NCI-H2171 treated with DMSO at 0.1 percent for 48 hours (cell line): ENCODE measurements at regions not wholly inside any gene's neighbourhood (a gene's known extent, or its start where the extent isn't known, plus 50 kb on each side); places are given as distances from the start of the nearest gene placed in this dataset.

ENCODE experiments used
- DNase-seq: peaks from one replicate; lab custom pipeline; 2025; lab: John Stamatoyannopoulos, UW

GRCh38 chr11:119937412-119937811, 200.5 kb downstream of the TRIM29 start:
- DNase-seq, result no peak

DNA sequence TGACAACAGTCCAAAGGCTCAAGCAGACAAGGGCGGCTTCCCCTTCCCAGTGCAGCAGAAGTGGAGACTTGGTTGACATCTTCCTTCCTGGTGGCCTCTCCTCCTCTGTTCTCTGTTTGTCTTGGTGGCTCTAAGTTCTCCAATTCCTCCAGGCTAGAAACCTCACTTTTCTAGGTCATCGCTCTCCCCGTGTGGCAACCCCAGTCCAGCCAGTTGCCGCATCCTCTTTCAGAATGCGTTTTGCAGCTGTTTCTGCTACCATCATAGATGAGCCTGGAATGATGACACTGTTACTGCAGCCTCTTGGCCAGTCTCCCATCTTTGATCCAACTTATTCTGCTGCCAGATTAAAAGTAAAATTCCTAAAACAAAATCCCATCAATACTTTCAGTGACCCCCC, 201.5 kb downstream of the TRIM29 start:
- DNase-seq, result no peak

DNA sequence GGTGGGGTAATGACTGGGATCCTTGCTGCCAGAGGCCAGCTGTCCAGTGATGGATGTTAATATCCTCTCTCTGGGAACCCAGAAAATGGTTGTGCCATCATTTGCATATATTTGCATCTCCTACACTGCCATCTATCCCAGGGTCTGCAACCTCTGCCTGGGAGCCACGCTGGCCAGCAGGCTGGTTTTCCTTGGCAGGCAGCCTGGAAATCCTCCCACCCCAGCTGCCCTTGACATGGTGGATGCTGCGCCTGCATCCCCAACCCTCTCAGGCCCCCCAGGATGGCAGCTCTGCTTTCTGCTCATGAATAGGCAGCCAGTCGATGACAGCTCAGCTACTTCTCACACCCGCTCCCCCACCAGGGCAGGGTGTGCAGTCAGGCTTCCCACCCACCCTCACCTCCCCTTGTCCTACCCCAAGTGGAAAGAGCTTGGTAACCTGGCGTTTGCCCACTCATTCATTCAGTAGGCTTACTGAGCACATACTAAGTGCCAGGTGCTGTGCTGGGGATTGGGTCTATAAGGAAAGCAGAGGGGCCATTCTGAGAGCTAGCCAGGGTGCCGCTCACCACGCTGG, 202.5 kb downstream of the TRIM29 start:
- DNase-seq, result no peak

DNA sequence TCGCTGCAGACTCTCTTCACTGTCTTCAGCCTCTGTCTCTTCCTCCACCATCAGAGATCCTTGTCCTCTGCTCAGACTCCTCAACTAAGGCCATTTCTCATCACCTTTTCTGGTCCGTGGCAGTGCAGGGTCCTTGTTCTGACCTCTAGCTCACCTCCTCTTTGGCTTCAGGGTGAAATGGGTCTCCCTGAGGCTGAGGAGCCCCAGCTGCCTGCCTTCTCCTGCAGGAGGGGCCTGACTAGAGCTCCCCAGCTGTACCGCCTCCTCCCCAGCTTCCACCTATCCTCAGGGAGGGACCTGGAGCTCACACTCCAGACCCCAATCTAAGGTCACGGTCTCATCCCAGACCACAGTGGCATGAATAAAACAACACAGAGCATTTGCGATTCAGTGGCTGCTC, 203.0 kb downstream of the TRIM29 start:
- no peak for DNase-seq

DNA sequence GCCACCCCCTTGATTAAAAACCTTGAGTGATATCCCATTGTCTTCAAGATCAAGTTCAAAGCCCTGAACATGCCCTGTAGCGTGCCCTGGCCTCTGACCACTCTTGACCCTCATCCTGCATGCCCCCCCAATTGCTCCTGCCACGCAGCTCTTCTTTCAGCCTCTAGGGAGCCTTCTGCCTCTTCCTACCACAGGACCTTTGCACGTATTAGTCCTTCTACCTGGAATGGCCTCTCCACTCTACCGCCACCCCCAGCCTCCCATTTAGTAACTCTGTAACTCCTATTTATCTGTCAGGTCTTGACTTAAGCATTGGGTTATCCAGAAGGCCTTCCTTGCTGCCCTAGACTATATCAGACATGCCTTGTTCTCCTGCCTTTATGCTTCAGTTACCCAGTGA, 203.6 kb downstream of the TRIM29 start:
- DNase-seq, result no peak

GRCh38 chr11:119933584-119933983, 204.3 kb downstream of the TRIM29 start:
- DNase-seq, result no peak

DNA sequence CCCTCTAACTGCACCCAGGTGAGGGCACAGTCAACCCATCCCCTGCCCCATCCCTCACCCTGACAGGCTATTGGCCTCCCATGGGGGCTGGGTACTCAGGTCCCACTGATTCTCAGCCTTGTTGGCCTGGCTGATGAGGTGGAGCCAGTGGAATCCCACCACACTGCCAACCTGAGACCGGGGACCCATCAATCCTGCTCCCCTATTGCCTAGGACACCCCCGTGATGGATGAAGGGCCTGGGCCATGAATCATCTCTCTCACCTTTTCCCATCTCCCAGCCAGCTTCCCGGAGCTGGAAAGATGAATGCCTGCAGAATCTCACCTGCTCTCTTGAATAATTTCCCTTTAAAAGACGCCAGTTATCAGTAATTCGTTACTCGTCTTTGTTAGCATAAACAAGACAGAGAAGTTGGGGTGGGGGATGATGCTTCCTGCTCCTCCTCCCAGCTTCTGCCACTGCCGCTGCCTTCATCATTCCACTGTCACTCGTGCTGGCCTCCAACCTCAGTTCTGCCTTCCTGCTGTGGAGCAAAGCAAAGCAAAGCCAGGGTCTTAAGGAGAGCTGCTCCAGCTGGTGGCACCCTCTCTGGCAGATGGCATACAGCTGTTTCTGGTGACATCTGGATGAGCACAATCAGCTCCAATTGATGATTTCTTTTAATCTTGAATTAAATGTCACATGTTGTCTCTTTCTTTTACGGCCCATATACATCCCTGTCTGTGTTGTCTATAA, 204.0 kb upstream of the NECTIN1 start:
- no peak for DNase-seq

- no peak for DNase-seq
Measured at GRCh38 chr11:119928047-119928446, 199.0 kb upstream of the NECTIN1 start.

DNA sequence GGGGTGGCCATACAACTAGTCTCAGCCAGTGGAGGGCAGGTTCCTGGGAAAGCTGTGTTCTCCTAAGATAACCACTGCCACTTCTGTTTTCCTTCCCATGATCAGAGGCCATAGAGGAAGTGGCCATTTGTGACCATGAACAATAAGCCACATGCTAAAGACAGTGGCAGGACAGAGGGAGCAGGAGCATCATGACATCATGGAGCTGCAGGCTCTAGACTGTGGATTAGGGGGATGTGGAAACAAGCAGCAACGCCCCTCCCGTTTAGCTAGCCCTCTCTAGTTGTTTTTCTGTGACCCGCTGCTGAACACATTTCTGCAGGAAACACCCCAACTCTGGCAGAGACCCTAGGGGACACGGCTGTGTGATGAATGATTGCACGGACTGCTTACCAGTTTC, 195.0 kb upstream of the NECTIN1 start:
- no peak for DNase-seq

- DNase-seq, result no peak
Measured at GRCh38 chr11:119921571-119921970, 192.6 kb upstream of the NECTIN1 start.

DNA sequence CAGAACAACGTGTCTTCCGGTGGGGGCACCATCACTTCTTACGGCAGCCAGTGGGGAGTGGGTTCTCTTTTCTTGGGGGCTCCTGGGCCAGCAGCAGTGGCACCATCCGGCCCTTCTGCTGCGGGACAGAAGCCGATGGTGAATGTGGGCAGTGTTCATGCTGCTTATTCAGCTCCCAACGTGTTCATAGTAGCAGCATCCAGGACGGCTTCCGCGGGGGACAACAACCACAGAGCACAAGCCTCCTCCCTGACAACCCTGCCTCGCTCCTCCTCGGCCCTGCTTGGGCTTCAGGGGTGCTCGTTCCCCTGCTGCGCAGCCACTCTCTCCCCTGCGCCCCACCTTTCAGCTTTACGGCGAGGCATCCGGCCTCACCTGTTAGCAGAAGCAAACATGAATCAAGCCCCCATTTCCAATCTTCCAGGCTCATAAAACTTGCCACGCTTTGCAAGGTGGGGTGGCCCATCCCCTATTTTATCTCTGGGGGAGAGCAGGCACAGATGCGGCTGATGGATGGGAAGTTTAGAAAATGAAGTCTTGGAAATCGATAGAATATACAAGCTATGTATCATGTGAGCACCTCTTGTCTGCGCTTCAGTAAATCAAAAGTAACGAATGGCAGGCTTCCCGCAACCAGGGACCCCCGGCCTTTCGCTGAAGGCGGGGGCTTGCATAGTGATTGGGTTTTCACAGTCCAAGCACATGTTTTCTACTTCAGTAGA, 191.8 kb upstream of the NECTIN1 start:
- DNase-seq, result no peak

- no peak for DNase-seq
Measured at GRCh38 chr11:119919656-119920055, 190.7 kb upstream of the NECTIN1 start.

- no peak for DNase-seq
Measured at GRCh38 chr11:119918347-119918746, 189.3 kb upstream of the NECTIN1 start.

- DNase-seq, result no peak
Measured at GRCh38 chr11:119916568-119916967, 187.6 kb upstream of the NECTIN1 start.

DNA sequence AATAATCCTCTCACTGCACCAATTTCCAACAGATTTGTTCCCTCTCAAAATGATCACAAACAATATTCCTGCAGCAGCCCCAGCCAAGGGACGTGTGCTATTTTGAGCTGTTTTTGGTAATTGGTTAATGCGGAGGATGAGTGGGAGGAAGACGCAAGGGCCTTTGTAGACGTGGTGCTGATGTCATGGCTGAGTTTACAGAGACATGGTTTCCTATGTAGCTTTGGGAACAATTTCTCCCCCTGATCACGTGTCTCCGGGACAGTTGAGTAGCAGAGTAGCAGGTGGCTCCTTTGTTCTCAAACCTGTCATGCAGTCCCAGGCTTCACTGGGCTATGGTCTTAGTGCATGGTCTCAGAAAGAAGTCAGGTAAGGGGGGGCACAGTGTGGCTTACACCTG, 183.2 kb upstream of the NECTIN1 start:
- DNase-seq, result peak; percentile 38

DNA sequence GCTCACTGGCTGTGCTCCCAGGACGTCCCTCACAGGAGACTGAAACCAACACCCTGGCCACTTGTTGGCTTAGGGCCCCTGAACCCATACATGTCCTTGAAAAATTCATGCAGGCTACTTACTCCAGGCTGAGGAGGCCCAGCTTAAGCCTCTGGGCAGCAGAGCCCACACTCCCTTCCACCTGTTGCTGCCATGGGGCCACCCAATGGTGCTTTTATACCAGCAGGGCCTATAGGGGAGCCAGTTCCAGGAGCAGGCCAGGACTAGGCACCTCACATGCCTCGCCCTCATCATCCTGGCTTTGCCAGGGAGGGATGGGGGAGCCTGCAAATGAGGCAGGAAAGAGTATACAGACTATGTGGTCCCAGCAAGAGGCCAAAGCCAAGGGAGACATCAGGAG, 181.7 kb upstream of the NECTIN1 start:
- DNase-seq, result no peak

DNA sequence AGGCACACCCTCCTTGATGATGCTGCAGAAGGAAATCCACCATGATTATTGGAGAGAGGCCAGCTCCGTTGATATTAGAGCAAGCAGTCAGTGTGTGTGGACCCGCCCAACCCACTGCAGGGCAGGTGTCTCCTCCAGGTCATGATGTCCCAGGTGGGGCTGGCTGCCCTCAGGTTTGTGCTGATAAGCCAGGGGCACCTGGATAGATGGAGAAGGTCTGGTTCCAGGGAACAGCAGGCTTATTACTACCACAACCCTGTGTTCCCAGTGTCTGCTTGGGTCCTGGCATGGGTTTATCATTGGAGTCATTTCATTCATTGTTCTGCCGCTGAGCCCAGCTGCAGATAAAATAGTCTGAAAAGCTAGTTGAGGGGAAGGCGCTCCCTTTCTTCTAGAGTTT, 181.1 kb upstream of the NECTIN1 start:
- no peak for DNase-seq

- no peak for DNase-seq
Measured at GRCh38 chr11:119909495-119909894, 180.5 kb upstream of the NECTIN1 start.

DNA sequence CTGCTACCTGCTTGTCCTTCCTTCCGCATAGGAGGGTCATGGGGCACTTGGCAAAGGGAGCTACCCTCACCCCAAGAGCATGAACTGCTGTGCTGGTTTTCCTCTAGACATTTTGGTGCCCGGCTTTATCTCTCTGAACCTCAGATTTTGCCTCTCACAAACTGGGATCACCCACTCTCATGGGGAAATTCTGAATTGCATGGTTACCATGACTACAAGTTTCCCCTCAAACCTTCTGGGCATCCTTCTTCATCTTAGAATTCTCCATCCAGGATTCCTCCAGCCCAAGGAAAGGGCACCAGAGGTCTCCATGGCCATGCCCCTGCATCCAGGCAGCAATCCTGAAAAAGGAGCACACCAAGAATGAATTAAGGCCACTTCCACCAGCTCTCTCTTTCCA, 180.1 kb upstream of the NECTIN1 start:
- no peak for DNase-seq

- no peak for DNase-seq
Measured at GRCh38 chr11:119908573-119908904, 179.5 kb upstream of the NECTIN1 start.

DNA sequence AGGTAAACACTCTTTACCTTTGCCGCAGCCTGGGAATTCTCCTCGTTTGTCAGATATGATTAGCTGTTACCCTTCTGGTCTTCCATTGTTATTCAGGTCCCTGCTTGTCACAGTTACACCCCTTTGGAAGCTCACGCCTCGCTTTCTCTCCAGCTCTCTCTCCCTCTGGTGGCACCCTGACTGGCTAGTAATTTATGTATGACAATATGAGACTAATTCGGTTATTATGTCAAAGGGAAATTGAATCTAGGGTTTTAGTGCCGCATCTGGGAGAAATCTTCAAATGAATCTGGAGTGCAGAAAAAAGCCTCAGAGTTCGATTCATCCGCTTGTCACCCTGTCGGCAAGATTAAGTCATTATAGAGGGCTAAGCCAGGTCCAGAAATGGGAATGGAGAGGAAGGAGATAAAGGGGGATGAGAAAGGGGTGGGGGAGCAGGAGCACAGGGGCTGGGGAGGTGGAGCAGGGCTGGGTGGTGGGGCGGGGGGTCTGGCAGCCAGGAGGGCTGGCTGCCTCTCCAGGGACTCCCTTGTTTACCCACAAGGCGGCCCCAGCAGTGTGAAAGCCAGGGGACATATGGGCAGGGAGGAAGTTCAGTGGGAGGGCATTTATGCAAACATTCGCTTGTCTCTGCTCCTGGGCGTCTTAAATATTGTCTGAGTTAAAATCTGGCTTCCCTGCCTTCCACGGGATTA, 179.0 kb upstream of the NECTIN1 start:
- peak; percentile 75 for DNase-seq

DNA sequence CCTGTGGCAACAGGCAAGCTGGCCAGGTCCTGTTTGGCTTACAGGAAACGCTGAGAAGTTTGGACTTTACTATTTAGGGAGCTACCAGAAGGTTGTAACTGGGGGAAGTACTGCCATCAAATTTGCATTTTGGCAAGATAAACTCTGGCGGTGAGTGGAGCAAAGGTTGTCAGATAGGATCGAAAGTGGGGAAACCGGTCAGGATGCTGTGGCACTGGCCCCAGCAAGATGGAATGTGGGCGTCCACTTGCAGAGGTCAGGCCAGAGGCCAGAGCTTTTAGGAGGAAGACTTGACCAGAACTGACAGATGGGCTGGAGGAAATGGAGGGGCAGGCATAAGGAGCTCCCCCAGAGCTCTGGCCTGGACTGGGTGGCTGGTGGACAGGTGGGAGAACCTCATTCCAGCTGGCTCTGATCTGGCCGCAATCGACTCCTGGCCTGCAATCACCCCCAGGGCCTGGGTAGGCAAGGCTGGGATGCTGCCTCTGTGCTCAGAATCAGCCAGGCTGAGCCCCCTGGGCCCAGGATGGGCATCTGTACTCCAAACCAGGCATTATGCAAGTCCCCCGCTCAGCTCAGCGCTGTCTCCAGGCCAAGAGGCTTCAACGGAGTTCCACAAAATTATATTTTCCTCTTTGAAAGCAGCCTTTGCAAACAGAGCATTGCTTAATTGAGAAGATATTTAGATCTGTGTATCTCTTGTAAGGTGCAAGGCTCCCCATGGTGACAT, 178.3 kb upstream of the NECTIN1 start:
- DNase-seq, result no peak
